HCT116 (cell line): ENCODE measurements at regions not wholly inside any gene's neighbourhood (a gene's known extent, or its start where the extent isn't known, plus 50 kb on each side); places are given as distances from the start of the nearest gene placed in this dataset.

Experiments used
- ATAC-seq: fragments of 200-7000 bp; cut with Tn5 transposase; 2 replicates; pipeline ENCODE4 v1.9.1; 2020; ENCODE audit warnings: mild to moderate bottlenecking, moderate library complexity
- BruUV-seq: library from RNA; stranded (reverse); fragments of 400-500 nt; replicated peaks from 2 replicates; lab custom pipeline; 2021; lab: Mats Ljungman, UMichigan
- CTCF ChIA-PET: fragments of 300-600 bp; sonication (Branson Sonifier 250); formaldehyde crosslinking; loops from one replicate; lab custom pipeline; 2021; ENCODE audit warnings: antibody characterized with exemption; lab: Charles Lee
- POLR2A ChIA-PET: fragments of 300-600, 350-600 bp; sonication (Branson Sonifier 250); formaldehyde crosslinking; loops from one replicate; lab custom pipeline; 2021; ENCODE audit warnings: antibody characterized with exemption; lab: Charles Lee
- RAD21 ChIA-PET, 2 experiments: fragments of 300-600 bp; sonication (Branson Sonifier 250); formaldehyde crosslinking; loops; one replicate each; lab custom pipeline; 2023; ENCODE audit warnings: low total read pairs in 2 of 2; ENCODE audit not compliant: uncharacterized antibody in 2 of 2, unreplicated experiment in 2 of 2, low non-redundant PET in 1 of 2; lab: Charles Lee
- DNase-seq: peaks from one replicate; pipeline ENCODE4 v3.0.0-alpha.2; 2010; ENCODE audit warnings: low read depth, low spot score
- H2AFZ ChIP-seq: fragments of 200-600 bp; shearing (Covaris generic), sonication (generic); 2 replicates; pipeline ENCODE4 v1.6.1; 2017; ENCODE audit warnings: low read depth, mixed run types, mixed read lengths, antibody characterized with exemption, low read length; ENCODE audit not compliant: poor library complexity, severe bottlenecking
- H3K27ac ChIP-seq: 2 replicates; pipeline ENCODE4 v1.5.1; 2012; ENCODE audit warnings: low read depth, low read length
- H3K27me3 ChIP-seq: fragments of 200-600 bp; sonication (generic); 2 replicates; pipeline ENCODE4 v1.6.1; 2016; ENCODE audit warnings: mixed run types, low read length, mixed read lengths; ENCODE audit not compliant: insufficient read depth
- H3K36me3 ChIP-seq, 2 experiments: fragments of 200-500 bp in 1 of 2; fragments of 200-600 bp in 1 of 2; sonication (Bioruptor generic) in 1 of 2; sonication (generic) in 1 of 2; 2 replicates each; pipeline versions ENCODE4 v1.5.1 to v1.6.1; 2014 to 2016; ENCODE audit warnings: low read length in 2 of 2, inconsistent platforms in 1 of 2, mixed read lengths in 1 of 2, mixed run types in 1 of 2; ENCODE audit not compliant: insufficient read depth in 2 of 2, control insufficient read depth in 1 of 2
- H3K4me1 ChIP-seq, 2 experiments: fragments of 200-600 bp in 1 of 2; sonication (generic) in 1 of 2; 2 replicates each; pipeline versions ENCODE4 v1.5.1 to v1.6.1; 2012 to 2017; ENCODE audit warnings: low read length in 2 of 2, inconsistent platforms in 1 of 2, mild to moderate bottlenecking in 1 of 2, mixed read lengths in 1 of 2, mixed run types in 1 of 2, moderate library complexity in 1 of 2; ENCODE audit not compliant: insufficient read depth in 2 of 2, control insufficient read depth in 1 of 2
- H3K4me2 ChIP-seq: fragments of 200-600 bp; sonication (generic); 2 replicates; pipeline ENCODE4 v1.6.1; 2017; ENCODE audit warnings: mixed run types, low read length, mixed read lengths
- H3K4me3 ChIP-seq, 2 experiments: fragments of 200-600 bp in 1 of 2; sonication (generic) in 1 of 2; replicated peaks in 1 of 2; 2 replicates each; pipeline ENCODE4 v1.5.1; 2011 to 2016; ENCODE audit warnings: low read length in 2 of 2, control low read depth in 1 of 2, low read depth in 1 of 2, mild to moderate bottlenecking in 1 of 2, mixed read lengths in 1 of 2, mixed run types in 1 of 2
- H3K79me2 ChIP-seq: fragments of 200-600 bp; sonication (generic); 2 replicates; pipeline ENCODE4 v1.6.1; 2017; ENCODE audit warnings: mild to moderate bottlenecking, mixed run types, low read length, moderate library complexity, mixed read lengths; ENCODE audit not compliant: insufficient read depth
- H3K9ac ChIP-seq: fragments of 200-600 bp; sonication (generic); 2 replicates; pipeline ENCODE4 v1.6.1; 2016; ENCODE audit warnings: low read length, mixed read lengths
- H3K9me2 ChIP-seq: fragments of 200-600 bp; sonication (generic), shearing (Covaris generic); 2 replicates; pipeline ENCODE4 v1.6.1; 2017; ENCODE audit warnings: mixed run types, mild to moderate bottlenecking, moderate library complexity; ENCODE audit not compliant: insufficient read depth
- H3K9me3 ChIP-seq, 2 experiments: fragments of 200-500 bp in 1 of 2; fragments of 200-600 bp in 1 of 2; sonication (Bioruptor generic) in 1 of 2; sonication (generic) in 1 of 2; 2 replicates each; pipeline ENCODE4 v1.6.1; 2014 to 2017; ENCODE audit warnings: low read length in 2 of 2, mixed read lengths in 2 of 2, inconsistent platforms in 1 of 2, low read depth in 1 of 2, mild to moderate bottlenecking in 1 of 2, mixed run types in 1 of 2, moderate library complexity in 1 of 2; ENCODE audit not compliant: control insufficient read depth in 1 of 2, insufficient read depth in 1 of 2
- H4K20me1 ChIP-seq: fragments of 200-600 bp; sonication (generic), shearing (Covaris generic); 2 replicates; pipeline ENCODE4 v1.6.1; 2017; ENCODE audit warnings: mixed run types, mild to moderate bottlenecking, moderate library complexity; ENCODE audit not compliant: insufficient read depth
- CTCF ChIP-seq, 3 experiments: fragments of 200-600 bp in 1 of 3; sonication (generic) in 1 of 3; IDR thresholded peaks in 2 of 3; conservative IDR thresholded peaks in 1 of 3; 2 replicates each; pipeline ENCODE4 v1.5.1; 2012 to 2017; ENCODE audit warnings: low read depth in 2 of 3, low read length in 2 of 3, antibody characterized with exemption in 1 of 3, borderline replicate concordance in 1 of 3, control low read depth in 1 of 3, mild to moderate bottlenecking in 1 of 3, mixed read lengths in 1 of 3, mixed run types in 1 of 3, moderate library complexity in 1 of 3; ENCODE audit not compliant: insufficient read depth in 1 of 3
- ELF1 ChIP-seq: IDR thresholded peaks from 2 replicates; pipeline ENCODE4 v1.6.1; 2012; ENCODE audit warnings: low read depth, borderline replicate concordance
- JUND ChIP-seq: IDR thresholded peaks from 2 replicates; pipeline ENCODE4 v1.6.1; 2012
- MAX ChIP-seq: IDR thresholded peaks from 2 replicates; pipeline ENCODE4 v1.6.1; 2012
- POLR2A ChIP-seq: IDR thresholded peaks from 2 replicates; pipeline ENCODE4 v1.7.0; 2011; ENCODE audit warnings: borderline replicate concordance; ENCODE audit not compliant: insufficient read depth, insufficient read length; ENCODE audit errors: extremely low read depth
- RAD21 ChIP-seq: IDR thresholded peaks from 2 replicates; pipeline ENCODE4 v1.6.1; 2012; ENCODE audit warnings: low read depth, mild to moderate bottlenecking
- SIN3A ChIP-seq: IDR thresholded peaks from 2 replicates; pipeline ENCODE4 v1.6.1; 2012; ENCODE audit warnings: low read depth
- SP1 ChIP-seq: IDR thresholded peaks from 2 replicates; pipeline ENCODE4 v1.6.1; 2012; ENCODE audit warnings: low read depth
- ZBTB33 ChIP-seq: IDR thresholded peaks from 2 replicates; pipeline ENCODE4 v1.6.1; 2011; ENCODE audit warnings: mild to moderate bottlenecking, low read length, moderate library complexity; ENCODE audit not compliant: insufficient replicate concordance; ENCODE audit errors: extremely low read depth
- ZFX ChIP-seq: fragments of 450-650 bp; IDR thresholded peaks from 2 replicates; pipeline ENCODE4 v1.6.1; 2017
- ZNF274 ChIP-seq: fragments of 200-500 bp; sonication (Bioruptor generic); IDR thresholded peaks from 2 replicates; pipeline ENCODE4 v1.6.1; 2014; ENCODE audit warnings: mild to moderate bottlenecking, low read depth, low read length, inconsistent platforms
- intact Hi-C: fragments of 100-400 bp; cut with micrococcal nuclease; formaldehyde crosslinking; loops from 2 replicates; pipeline ENCODE4 v1.10.0; 2022

- intact Hi-C loops, result no loop called here
- peaks cover 8 to 11% of the 10 kb centered on the region in 2 experiments; a peak in 2 of 4 replicates for H3K9me3 ChIP-seq
- ChIA-PET CTCF (no interaction called here), RAD21 (no interaction called here), POLR2A (no interaction called here)
- DNase-seq (no peak), ATAC-seq (no peak)
- H4K20me1 ChIP-seq, result no peaks in the 10 kb centered on the region
- H3K9me2 ChIP-seq, result no peaks in the 10 kb centered on the region
- no peak overlapping the region for H2AFZ ChIP-seq
- no peaks in the 10 kb centered on the region for H3K4me1 ChIP-seq
- H3K79me2 ChIP-seq, result no peaks in the 10 kb centered on the region
- H3K27ac ChIP-seq, result no peak overlapping the region
- H3K27me3 ChIP-seq, result no peaks in the 10 kb centered on the region
- no peaks in the 10 kb centered on the region for H3K36me3 ChIP-seq
- BruUV-seq, result no TSS peak
- H3K4me3 ChIP-seq, result no peak overlapping the region
- H3K9ac ChIP-seq, result no peak overlapping the region
- TF ChIP-seq ELF1, result no peak
- TF ChIP-seq ZFX, result no peak
- no peak for TF ChIP-seq POLR2A
- no peak for TF ChIP-seq MAX
- no peak for TF ChIP-seq SP1
- no peak for TF ChIP-seq SIN3A
- no peak for TF ChIP-seq RAD21
- TF ChIP-seq JUND, result no peak
- no peak overlapping the region for H3K4me2 ChIP-seq
Measured at GRCh38 chr2:14235667-14236066, 396.9 kb upstream of the LRATD1 start.

- H3K4me2 ChIP-seq, result no peak overlapping the region
- no peak for TF ChIP-seq ZBTB33
- no peak for TF ChIP-seq ZNF274
- TF ChIP-seq CTCF (IDR thresholded peaks at IDR 0.05 in 2 of 3, conservative IDR thresholded peaks at IDR 0.05 in 1 of 3; ENCODE audit: borderline replicate concordance in 1 of 3, insufficient read depth in 1 of 3, low read depth in 2 of 3, low read length in 2 of 3), result no peak
- DNase-seq (no peak), ATAC-seq (no peak)
- intact Hi-C loops, result no loop called here
- no peaks in the 10 kb centered on the region for H3K9me2 ChIP-seq
- no TSS peak for BruUV-seq
- H3K79me2 ChIP-seq, result no peaks in the 10 kb centered on the region
- H2AFZ ChIP-seq, result no peak overlapping the region
- POLR2A ChIA-PET, result no interaction called here
- no peak overlapping the region for H3K27ac ChIP-seq
- H3K9me3 ChIP-seq, result peaks cover 5 to 8% of the 10 kb centered on the region in 2 experiments; a peak in 2 of 4 replicates
- RAD21 ChIA-PET, result no interaction called here
- no peak overlapping the region for H3K9ac ChIP-seq
- H3K4me1 ChIP-seq, result no peaks in the 10 kb centered on the region
- no peaks in the 10 kb centered on the region for H3K36me3 ChIP-seq
- H3K27me3 ChIP-seq, result no peaks in the 10 kb centered on the region
- H4K20me1 ChIP-seq, result no peaks in the 10 kb centered on the region
- CTCF ChIA-PET, result no interaction called here
- H3K4me3 ChIP-seq, result no peak overlapping the region
Measured at GRCh38 chr2:14237902-14238301, 394.6 kb upstream of the LRATD1 start.
